Inflammatory macrophage treated with lipopolysaccharide for 4 hours (primary cell): ENCODE measurements at regions not wholly inside any gene's neighbourhood (a gene's known extent, or its start where the extent isn't known, plus 50 kb on each side); places are given as distances from the start of the nearest gene placed in this dataset.
"Not testable (repeated sequence)": the region's sequence is repeated elsewhere in the genome, so short reads cannot be mapped to it uniquely, and the experiment has no call there.

ENCODE experiments used
- DNase-seq: peaks from one replicate; pipeline ENCODE4 v3.0.0-alpha.2; 2020

- DNase-seq = no peak
Measured at GRCh38 chrX:1853916-1854315, 239.1 kb downstream of the ASMT start.

- DNase-seq = not testable (repeated sequence)
Measured at GRCh38 chrX:1854861-1855260, 240.0 kb downstream of the ASMT start.

- not testable (repeated sequence) for DNase-seq
Measured at GRCh38 chrX:1859266-1859665, 244.4 kb downstream of the ASMT start.

GRCh38 chrX:1860936-1861594, 246.2 kb downstream of the ASMT start:
- no peak for DNase-seq

GRCh38 chrX:1863995-1864394, 249.1 kb downstream of the ASMT start:
- not testable (repeated sequence) for DNase-seq

GRCh38 chrX:1870421-1870820, 255.6 kb downstream of the ASMT start:
- DNase-seq = no peak

- DNase-seq = no peak
Measured at GRCh38 chrX:1871887-1872286, 257.0 kb downstream of the ASMT start.

- no peak for DNase-seq
Measured at GRCh38 chrX:1873671-1874070, 258.8 kb downstream of the ASMT start.

GRCh38 chrX:1874416-1874815, 259.6 kb downstream of the ASMT start:
- no peak for DNase-seq

- DNase-seq = no peak
Measured at GRCh38 chrX:1874899-1875298, 260.0 kb downstream of the ASMT start.

GRCh38 chrX:1876041-1876440, 261.2 kb downstream of the ASMT start:
- no peak for DNase-seq

GRCh38 chrX:1877780-1878179, 262.9 kb downstream of the ASMT start:
- no peak for DNase-seq

GRCh38 chrX:1880884-1881817, 266.3 kb downstream of the ASMT start:
- DNase-seq = not testable (repeated sequence)

GRCh38 chrX:1883772-1884171, 268.9 kb downstream of the ASMT start:
- no peak for DNase-seq

- DNase-seq = no peak
Measured at GRCh38 chrX:1884446-1884845, 269.6 kb downstream of the ASMT start.

- no peak for DNase-seq
Measured at GRCh38 chrX:1885116-1885515, 270.3 kb downstream of the ASMT start.

GRCh38 chrX:1888305-1888704, 273.4 kb downstream of the ASMT start:
- not testable (repeated sequence) for DNase-seq

GRCh38 chrX:1894026-1894294, 279.1 kb downstream of the ASMT start:
- DNase-seq = no peak

- no peak for DNase-seq
Measured at GRCh38 chrX:1894740-1895139, 279.9 kb downstream of the ASMT start.

- DNase-seq = no peak
Measured at GRCh38 chrX:1895583-1895982, 280.7 kb downstream of the ASMT start.

- no peak for DNase-seq
Measured at GRCh38 chrX:1899841-1900240, 285.0 kb downstream of the ASMT start.

- DNase-seq = no peak
Measured at GRCh38 chrX:1902901-1903235, 288.0 kb downstream of the ASMT start.

- no peak for DNase-seq
Measured at GRCh38 chrX:1903236-1903935, 288.5 kb downstream of the ASMT start.

- DNase-seq = no peak
Measured at GRCh38 chrX:1904663-1905218, 289.9 kb downstream of the ASMT start.
